ENCODE measurements at regions not wholly inside any gene's neighbourhood (a gene's known extent, or its start where the extent isn't known, plus 50 kb on each side); places are given as distances from the start of the nearest gene placed in this dataset.

DNA sequence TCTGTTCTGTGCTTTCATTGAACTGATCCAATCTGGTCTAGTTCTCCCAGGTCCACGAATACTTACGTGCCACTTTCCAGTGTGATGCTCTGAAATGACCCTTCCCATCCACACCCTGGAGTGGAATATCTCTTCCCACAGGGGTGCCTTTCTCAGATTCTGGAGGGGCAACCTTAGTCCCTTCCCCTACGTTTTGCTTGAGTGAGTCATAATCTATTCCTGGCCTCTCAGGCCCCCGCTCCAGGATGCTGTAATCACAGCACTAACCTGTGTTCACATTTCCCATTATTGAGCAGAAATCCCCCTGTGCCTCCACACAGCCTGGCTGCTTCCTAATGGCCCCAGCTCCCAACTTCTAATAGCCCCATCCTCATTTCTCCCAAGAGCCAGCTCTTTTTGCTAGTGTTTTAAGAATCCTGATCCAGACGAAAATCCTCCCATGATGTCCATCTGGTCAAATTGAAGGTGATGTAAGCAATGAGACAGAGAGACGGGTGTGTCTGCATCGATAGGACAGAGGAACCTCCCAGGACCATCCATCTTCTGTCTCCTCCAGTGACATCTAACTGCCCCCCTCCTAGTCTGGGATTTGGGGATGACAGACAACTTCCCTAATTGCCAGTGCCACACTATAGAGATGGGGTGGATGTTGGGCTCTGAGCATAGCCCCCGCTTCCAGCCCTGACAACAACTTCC lies 164.0 kb upstream of the MAF start:
- Histone ChIP-seq H3K4me3 (no peak overlapping the region), H3K27ac (no peak overlapping the region), H3K27me3 (no peaks in the 10 kb centered on the region), H3K9me3 (replicated peaks in 1 of 3) (no peaks in the 10 kb centered on the region), H3K4me1 (replicated peaks in 1 of 2) (peaks cover 12 to 13% of the 10 kb centered on the region in 2 donors), H3K36me3 (replicated peaks in 1 of 2) (no peaks in the 10 kb centered on the region)
- intact Hi-C loops (cut with DNase I) = no loop called here
- TF ChIP-seq, protein P1, sequence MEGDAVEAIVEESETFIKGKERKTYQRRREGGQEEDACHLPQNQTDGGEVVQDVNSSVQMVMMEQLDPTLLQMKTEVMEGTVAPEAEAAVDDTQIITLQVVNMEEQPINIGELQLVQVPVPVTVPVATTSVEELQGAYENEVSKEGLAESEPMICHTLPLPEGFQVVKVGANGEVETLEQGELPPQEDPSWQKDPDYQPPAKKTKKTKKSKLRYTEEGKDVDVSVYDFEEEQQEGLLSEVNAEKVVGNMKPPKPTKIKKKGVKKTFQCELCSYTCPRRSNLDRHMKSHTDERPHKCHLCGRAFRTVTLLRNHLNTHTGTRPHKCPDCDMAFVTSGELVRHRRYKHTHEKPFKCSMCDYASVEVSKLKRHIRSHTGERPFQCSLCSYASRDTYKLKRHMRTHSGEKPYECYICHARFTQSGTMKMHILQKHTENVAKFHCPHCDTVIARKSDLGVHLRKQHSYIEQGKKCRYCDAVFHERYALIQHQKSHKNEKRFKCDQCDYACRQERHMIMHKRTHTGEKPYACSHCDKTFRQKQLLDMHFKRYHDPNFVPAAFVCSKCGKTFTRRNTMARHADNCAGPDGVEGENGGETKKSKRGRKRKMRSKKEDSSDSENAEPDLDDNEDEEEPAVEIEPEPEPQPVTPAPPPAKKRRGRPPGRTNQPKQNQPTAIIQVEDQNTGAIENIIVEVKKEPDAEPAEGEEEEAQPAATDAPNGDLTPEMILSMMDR (IDR thresholded peaks at IDR 0.05) = no peak
- TF ChIP-seq POLR2A (IDR thresholded peaks at IDR 0.05) = no peak
- 77 to 87% (median 81%) methylated on average over 7 to 8 of the region's 8 CpGs for WGBS, 4 donors
- DNase-seq = no peak

DNA sequence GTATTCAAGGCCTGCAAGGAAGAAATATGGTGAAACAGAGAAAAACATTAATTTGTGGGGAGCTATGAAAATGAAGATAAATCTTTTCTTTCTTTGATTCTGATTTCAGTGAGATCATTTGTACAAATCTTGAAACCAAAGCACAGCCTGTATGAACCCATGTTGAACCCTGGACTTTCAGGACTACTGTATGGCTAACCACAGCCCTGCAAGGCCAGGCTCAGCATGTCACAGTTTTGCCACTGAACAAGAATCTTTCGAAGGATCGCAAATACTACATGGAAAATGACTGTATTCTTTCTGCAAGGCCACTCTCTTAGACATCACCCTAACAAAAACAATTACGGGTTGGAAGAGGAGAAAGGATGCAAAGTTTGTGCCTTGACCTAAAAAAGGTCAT lies 161.7 kb upstream of the MAF start:
- TF ChIP-seq, protein P1 (IDR thresholded peaks at IDR 0.05) = no peak
- no peak for TF ChIP-seq POLR2A (IDR thresholded peaks at IDR 0.05)
- DNase-seq = no peak
- Histone ChIP-seq H3K4me3 (no peak overlapping the region), H3K4me1 (replicated peaks in 1 of 2) (no peaks in the 10 kb centered on the region), H3K9me3 (replicated peaks in 1 of 3) (no peaks in the 10 kb centered on the region), H3K27ac (no peak overlapping the region), H3K27me3 (no peaks in the 10 kb centered on the region), H3K36me3 (replicated peaks in 1 of 2) (no peaks in the 10 kb centered on the region)
- 22 to 62% (median 47%) methylated on average over 3 of the region's 3 CpGs for WGBS, 4 donors
- intact Hi-C loops (cut with DNase I) = no loop called here

- WGBS, 4 donors = 92 to 95% (median 94%) methylated on average over 15 of the region's 15 CpGs
- H3K36me3 ChIP-seq (replicated peaks in 1 of 2) = no peaks in the 10 kb centered on the region
- TF ChIP-seq, protein P1 (IDR thresholded peaks at IDR 0.05) = no peak
- no peak for TF ChIP-seq POLR2A (IDR thresholded peaks at IDR 0.05)
- no peaks in the 10 kb centered on the region for H3K4me1 ChIP-seq (replicated peaks in 1 of 2)
- no peak for DNase-seq
- H3K27ac ChIP-seq = no peak overlapping the region
- H3K9me3 ChIP-seq (replicated peaks in 1 of 3) = no peaks in the 10 kb centered on the region
- no peak overlapping the region for H3K4me3 ChIP-seq
- intact Hi-C loops (cut with DNase I) = no loop called here
- H3K27me3 ChIP-seq = no peaks in the 10 kb centered on the region
Observed at GRCh38 chr16:79758615-79759346, 158.2 kb upstream of the MAF start.

- Histone ChIP-seq H3K4me1 (replicated peaks in 1 of 2) (no peaks in the 10 kb centered on the region), H3K4me3 (no peak overlapping the region), H3K9me3 (replicated peaks in 1 of 3) (no peaks in the 10 kb centered on the region), H3K36me3 (replicated peaks in 1 of 2) (no peaks in the 10 kb centered on the region), H3K27me3 (no peaks in the 10 kb centered on the region), H3K27ac (no peak overlapping the region)
- WGBS, 4 donors = 83 to 94% (median 86%) methylated on average over 5 to 6 of the region's 6 CpGs
- DNase-seq = no peak
- TF ChIP-seq, protein P1 (IDR thresholded peaks at IDR 0.05) = no peak
- TF ChIP-seq POLR2A (IDR thresholded peaks at IDR 0.05) = no peak
- intact Hi-C loops (cut with DNase I) = no loop called here
Observed at GRCh38 chr16:79757968-79758367, 157.4 kb upstream of the MAF start.
